ENCODE measurements at regions not wholly inside any gene's neighbourhood (a gene's known extent, or its start where the extent isn't known, plus 50 kb on each side); places are given as distances from the start of the nearest gene placed in this dataset.

GRCh38 chr21:27578741-27579265 is 611.9 kb upstream of the ADAMTS5 start:
- WGBS (ENCODE audit: low lambda C conversion rate, missing lambda C conversion rate) = 95% methylated on average over 6 of the region's 6 CpGs
- Histone ChIP-seq H3K36me3 (replicated peaks; ENCODE audit: insufficient read depth, low read depth) (no peaks in the 10 kb centered on the region), H2AFZ (no peak overlapping the region), H3K79me2 (no peaks in the 10 kb centered on the region), H3K27me3 (no peaks in the 10 kb centered on the region), H3K9me2 (replicated peaks; ENCODE audit: insufficient read depth) (no peaks in the 10 kb centered on the region), H3K4me2 (no peak overlapping the region), H3K4me3 (no peak overlapping the region), H4K20me1 (ENCODE audit: insufficient read depth, poor library complexity, severe bottlenecking) (no peaks in the 10 kb centered on the region), H3K27ac (no peak overlapping the region), H3K4me1 (ENCODE audit: insufficient read depth) (no peaks in the 10 kb centered on the region), H3K9me3 (ENCODE audit: low read depth) (no peaks in the 10 kb centered on the region)
- DNase-seq (ENCODE audit: low spot score) = no peak
- no peak for TF ChIP-seq CTCF (IDR thresholded peaks at IDR 0.05; ENCODE audit: poor library complexity)
- TF ChIP-seq EZH2 (IDR thresholded peaks at IDR 0.05; ENCODE audit: borderline replicate concordance) = no peak
- TF ChIP-seq EZH2phosphoT487 (IDR thresholded peaks at IDR 0.05; ENCODE audit: low read depth, severe bottlenecking, unreplicated experiment) = no peak

GRCh38 chr21:27572696-27573095 is 605.8 kb upstream of the ADAMTS5 start:
- no peak overlapping the region for H2AFZ ChIP-seq
- no peaks in the 10 kb centered on the region for H3K9me3 ChIP-seq (ENCODE audit: low read depth)
- H3K4me2 ChIP-seq = no peak overlapping the region
- WGBS (ENCODE audit: low lambda C conversion rate, missing lambda C conversion rate) = 65% methylated on average over 2 of the region's 2 CpGs
- no peaks in the 10 kb centered on the region for H4K20me1 ChIP-seq (ENCODE audit: insufficient read depth, poor library complexity, severe bottlenecking)
- no peaks in the 10 kb centered on the region for H3K27me3 ChIP-seq
- no peak overlapping the region for H3K27ac ChIP-seq
- no peaks in the 10 kb centered on the region for H3K9me2 ChIP-seq (replicated peaks; ENCODE audit: insufficient read depth)
- no peak for DNase-seq (ENCODE audit: low spot score)
- no peaks in the 10 kb centered on the region for H3K36me3 ChIP-seq (replicated peaks; ENCODE audit: insufficient read depth, low read depth)
- H3K4me3 ChIP-seq = no peak overlapping the region
- no peaks in the 10 kb centered on the region for H3K79me2 ChIP-seq
- H3K4me1 ChIP-seq (ENCODE audit: insufficient read depth) = no peaks in the 10 kb centered on the region
- TF ChIP-seq EZH2 (IDR thresholded peaks at IDR 0.05; ENCODE audit: borderline replicate concordance) (no peak), CTCF (IDR thresholded peaks at IDR 0.05; ENCODE audit: poor library complexity) (no peak), EZH2phosphoT487 (IDR thresholded peaks at IDR 0.05; ENCODE audit: low read depth, severe bottlenecking, unreplicated experiment) (no peak)

- Histone ChIP-seq H3K4me1 (ENCODE audit: insufficient read depth) (no peaks in the 10 kb centered on the region), H4K20me1 (ENCODE audit: insufficient read depth, poor library complexity, severe bottlenecking) (no peaks in the 10 kb centered on the region), H3K9me2 (replicated peaks; ENCODE audit: insufficient read depth) (no peaks in the 10 kb centered on the region), H3K79me2 (no peaks in the 10 kb centered on the region), H2AFZ (no peak overlapping the region), H3K4me2 (no peak overlapping the region), H3K36me3 (replicated peaks; ENCODE audit: insufficient read depth, low read depth) (no peaks in the 10 kb centered on the region), H3K4me3 (no peak overlapping the region), H3K27me3 (no peaks in the 10 kb centered on the region), H3K9me3 (ENCODE audit: low read depth) (no peaks in the 10 kb centered on the region), H3K27ac (no peak overlapping the region)
- no peak for DNase-seq (ENCODE audit: low spot score)
- TF ChIP-seq EZH2phosphoT487 (IDR thresholded peaks at IDR 0.05; ENCODE audit: low read depth, severe bottlenecking, unreplicated experiment) (no peak), CTCF (IDR thresholded peaks at IDR 0.05; ENCODE audit: poor library complexity) (no peak)
Observed at GRCh38 chr21:27571706-27572105, 604.8 kb upstream of the ADAMTS5 start.

GRCh38 chr21:27570306-27570868 is 603.5 kb upstream of the ADAMTS5 start:
- no peak overlapping the region for H2AFZ ChIP-seq
- peak overlapping the region; percentile 13 for H3K27ac ChIP-seq
- H3K9me3 ChIP-seq (ENCODE audit: low read depth) = no peaks in the 10 kb centered on the region
- H3K4me2 ChIP-seq = no peak overlapping the region
- no peaks in the 10 kb centered on the region for H3K36me3 ChIP-seq (replicated peaks; ENCODE audit: insufficient read depth, low read depth)
- no peak for TF ChIP-seq EZH2 (IDR thresholded peaks at IDR 0.05; ENCODE audit: borderline replicate concordance)
- TF ChIP-seq CTCF (IDR thresholded peaks at IDR 0.05; ENCODE audit: poor library complexity) = no peak
- no peaks in the 10 kb centered on the region for H3K27me3 ChIP-seq
- 74% methylated on average over 2 of the region's 2 CpGs for WGBS (ENCODE audit: low lambda C conversion rate, missing lambda C conversion rate)
- no peak overlapping the region for H3K4me3 ChIP-seq
- H4K20me1 ChIP-seq (ENCODE audit: insufficient read depth, poor library complexity, severe bottlenecking) = no peaks in the 10 kb centered on the region
- peak; percentile 21 for DNase-seq (ENCODE audit: low spot score)
- H3K79me2 ChIP-seq = no peaks in the 10 kb centered on the region
- H3K9me2 ChIP-seq (replicated peaks; ENCODE audit: insufficient read depth) = no peaks in the 10 kb centered on the region
- no peaks in the 10 kb centered on the region for H3K4me1 ChIP-seq (ENCODE audit: insufficient read depth)
